NB4 (cell line): ENCODE measurements at regions not wholly inside any gene's neighbourhood (a gene's known extent, or its start where the extent isn't known, plus 50 kb on each side); places are given as distances from the start of the nearest gene placed in this dataset.

Source experiments
- CTCF ChIP-seq: IDR thresholded peaks from one replicate; pipeline ENCODE4 v1.5.1; 2012; ENCODE audit warnings: low read depth, low read length
- MYC ChIP-seq: IDR thresholded peaks from 2 replicates; pipeline ENCODE4 v1.6.1; 2011; ENCODE audit warnings: low read depth, low read length

GRCh38 chr9:87128844-87129493, 181.7 kb upstream of the GAS1 start:
- no peak for TF ChIP-seq MYC
- TF ChIP-seq CTCF, result no peak
